SK-N-MC (cell line): ENCODE measurements at regions not wholly inside any gene's neighbourhood (a gene's known extent, or its start where the extent isn't known, plus 50 kb on each side); places are given as distances from the start of the nearest gene placed in this dataset.
"Not testable (repeated sequence)": the region's sequence is repeated elsewhere in the genome, so short reads cannot be mapped to it uniquely, and the experiment has no call there.

Experiments
- DNase-seq: peaks from one replicate; pipeline ENCODE4 v3.0.0-alpha.2; 2011; ENCODE audit warnings: low read depth, low spot score
- H3K27ac ChIP-seq: fragments of 200-600 bp; sonication (generic); 2 replicates; pipeline ENCODE4 v1.5.1; 2016; ENCODE audit warnings: mixed run types
- H3K36me3 ChIP-seq: fragments of 200-600 bp; sonication (generic); 2 replicates; pipeline ENCODE4 v1.6.1; 2017; ENCODE audit warnings: antibody characterized with exemption, low read length, mixed read lengths; ENCODE audit not compliant: insufficient read depth
- H3K4me3 ChIP-seq: fragments of 200-600 bp; sonication (generic); 2 replicates; pipeline ENCODE4 v1.5.1; 2016
- H3K9ac ChIP-seq: fragments of 200-600 bp; sonication (generic); 2 replicates; pipeline ENCODE4 v1.8.0; 2017; ENCODE audit warnings: mixed run types, mixed read lengths; ENCODE audit not compliant: insufficient read length
- H3K9me3 ChIP-seq: fragments of 200-600 bp; sonication (generic); 2 replicates; pipeline ENCODE4 v1.6.1; 2017; ENCODE audit warnings: low read depth, mild to moderate bottlenecking, antibody characterized with exemption, low read length, moderate library complexity, mixed read lengths
- EZH2 ChIP-seq: fragments of 200-600 bp; sonication (generic); IDR thresholded peaks from one replicate; pipeline ENCODE4 v1.6.1; 2017; ENCODE audit warnings: antibody characterized with exemption
- FOXP2 ChIP-seq: optimal IDR thresholded peaks from 2 replicates; pipeline ENCODE3; 2011; ENCODE audit warnings: mild to moderate bottlenecking, moderate library complexity; ENCODE audit not compliant: insufficient read depth; ENCODE audit errors: extremely low read length, control extremely low read depth
- POLR2AphosphoS5 ChIP-seq: IDR thresholded peaks from 2 replicates; pipeline ENCODE4 v1.6.1; 2012; ENCODE audit warnings: mild to moderate bottlenecking, low read depth, low read length, borderline replicate concordance

DNA sequence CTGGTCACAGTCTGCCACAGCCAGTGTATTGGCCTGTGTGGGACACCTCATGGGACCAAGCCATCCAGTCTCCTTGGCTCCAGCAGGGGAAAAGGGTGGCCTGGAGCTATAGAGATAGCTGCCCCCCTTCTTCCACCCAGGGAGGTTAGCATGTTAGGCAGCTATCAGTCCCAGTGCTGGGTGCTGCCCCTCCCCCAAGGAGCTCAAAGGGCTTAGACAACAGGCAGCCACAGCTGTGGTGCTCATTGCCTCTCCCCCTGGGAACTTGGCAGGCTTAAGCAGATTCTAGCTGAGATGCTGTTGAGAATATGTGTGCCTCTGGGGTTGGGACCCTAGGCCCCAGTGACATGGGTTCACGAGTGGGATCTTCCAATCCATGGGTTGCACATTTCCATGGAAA lies 226.0 kb upstream of the PTGER4 start:
- H3K4me3 ChIP-seq = no peak overlapping the region
- TF ChIP-seq FOXP2 = no peak
- TF ChIP-seq EZH2 = no peak
- no peak for TF ChIP-seq POLR2AphosphoS5
- H3K27ac ChIP-seq = no peak overlapping the region
- no peak for DNase-seq
- no peak overlapping the region for H3K9ac ChIP-seq
- H3K9me3 ChIP-seq = no peaks in the 10 kb centered on the region
- no peaks in the 10 kb centered on the region for H3K36me3 ChIP-seq

DNA sequence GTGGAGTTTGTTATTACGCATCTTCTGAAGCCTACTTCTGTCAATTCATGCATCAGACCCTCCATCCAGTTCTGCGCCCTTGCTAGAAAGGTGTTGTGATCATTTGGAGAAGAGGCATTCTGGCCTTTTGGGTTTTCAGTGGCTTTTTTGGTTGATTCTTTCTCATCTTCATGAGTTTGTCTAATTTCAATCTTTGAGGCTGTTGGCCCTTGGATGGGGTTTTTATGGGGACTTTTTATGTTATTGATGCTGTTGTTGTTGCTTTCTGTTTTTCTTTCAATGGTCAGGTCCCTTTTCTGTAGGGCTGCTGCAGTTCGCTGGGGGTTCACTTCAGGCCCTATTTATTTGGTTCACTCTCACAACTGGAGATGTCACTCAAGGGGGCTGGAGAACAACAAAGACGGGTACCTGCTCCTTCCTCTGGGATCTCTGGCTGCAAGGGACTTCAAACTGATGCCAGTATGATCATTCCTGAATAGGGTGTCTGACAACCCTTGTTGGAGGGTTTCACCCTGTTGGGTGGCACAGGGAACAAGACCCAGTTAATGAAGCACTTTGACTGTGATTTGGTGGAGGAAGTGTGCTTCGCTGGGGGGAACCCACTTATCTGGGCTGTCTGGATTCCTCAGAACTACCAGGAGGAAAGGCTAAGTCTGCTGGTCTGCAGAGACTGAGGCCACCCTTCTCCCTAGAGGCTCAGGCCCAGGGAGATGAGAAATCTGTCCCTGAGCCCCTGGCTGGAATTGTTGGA lies 226.7 kb upstream of the PTGER4 start:
- H3K36me3 ChIP-seq = no peaks in the 10 kb centered on the region
- H3K27ac ChIP-seq = no peak overlapping the region
- no peak for TF ChIP-seq FOXP2
- no peak for TF ChIP-seq EZH2
- no peak for TF ChIP-seq POLR2AphosphoS5
- no peak for DNase-seq
- H3K4me3 ChIP-seq = no peak overlapping the region
- no peaks in the 10 kb centered on the region for H3K9me3 ChIP-seq
- H3K9ac ChIP-seq = no peak overlapping the region

DNA sequence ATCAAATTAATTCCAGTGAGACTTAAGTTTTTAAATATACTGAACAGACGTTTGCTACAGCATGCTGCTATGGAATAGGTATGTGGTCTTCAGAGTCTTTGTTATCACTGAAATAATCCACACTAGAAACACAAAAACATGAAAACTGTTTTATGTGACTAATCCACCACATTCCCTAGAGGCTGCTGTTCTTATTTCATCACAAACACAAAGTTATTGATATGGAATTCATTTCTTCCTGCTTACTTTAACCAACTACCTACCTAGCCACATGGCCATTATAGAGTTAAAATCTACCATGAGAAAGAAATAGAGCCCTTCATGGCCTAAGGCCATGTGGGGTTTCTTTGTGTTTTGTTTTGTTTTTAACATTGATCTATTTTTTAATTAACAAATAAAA lies 232.3 kb upstream of the PTGER4 start:
- H3K9me3 ChIP-seq = no peaks in the 10 kb centered on the region
- H3K9ac ChIP-seq = no peak overlapping the region
- H3K27ac ChIP-seq = no peak overlapping the region
- H3K4me3 ChIP-seq = no peak overlapping the region
- no peak for DNase-seq
- TF ChIP-seq EZH2 = no peak
- TF ChIP-seq POLR2AphosphoS5 = no peak
- H3K36me3 ChIP-seq = no peaks in the 10 kb centered on the region

DNA sequence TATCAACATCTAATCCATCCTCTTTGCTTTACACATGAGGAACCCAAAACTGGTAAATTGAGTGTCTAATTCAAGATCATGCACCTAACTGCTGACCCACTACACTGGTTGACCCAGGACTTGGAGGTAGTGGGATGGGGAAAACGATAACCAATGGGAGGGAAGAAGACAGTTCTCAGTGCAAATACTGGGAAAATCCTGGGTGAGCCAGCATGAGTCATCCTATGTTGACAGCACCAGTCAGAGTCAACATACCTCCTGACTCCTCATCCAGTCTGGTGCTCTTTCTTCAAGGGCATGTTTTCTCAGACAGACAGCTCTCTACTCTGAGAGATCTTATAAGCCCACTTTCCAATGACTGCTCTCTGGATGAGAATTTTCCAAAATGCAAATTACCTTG lies 232.8 kb upstream of the PTGER4 start:
- no peaks in the 10 kb centered on the region for H3K36me3 ChIP-seq
- DNase-seq = no peak
- no peaks in the 10 kb centered on the region for H3K9me3 ChIP-seq
- no peak for TF ChIP-seq POLR2AphosphoS5
- no peak for TF ChIP-seq FOXP2
- TF ChIP-seq EZH2 = no peak
- no peak overlapping the region for H3K9ac ChIP-seq
- no peak overlapping the region for H3K27ac ChIP-seq
- H3K4me3 ChIP-seq = no peak overlapping the region

DNA sequence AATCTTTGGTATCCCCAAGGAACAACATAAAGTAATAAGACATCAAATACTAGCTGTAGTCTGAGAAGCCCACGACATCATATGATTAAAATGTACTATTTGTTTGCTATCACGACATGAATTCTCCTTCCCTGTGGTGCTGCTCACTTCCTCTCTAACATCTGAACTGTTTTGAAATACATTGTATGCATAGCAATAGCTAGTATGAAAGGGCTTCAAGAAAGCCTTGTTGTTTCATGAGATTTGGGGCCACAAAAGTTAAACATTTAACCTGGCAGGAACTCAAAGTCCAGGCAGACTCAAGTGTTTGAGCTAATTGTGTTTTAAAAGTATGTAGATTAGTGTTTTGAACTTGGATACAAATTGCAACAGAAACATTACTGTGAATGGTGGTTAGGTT lies 237.4 kb upstream of the PTGER4 start:
- TF ChIP-seq EZH2 = no peak
- no peak for TF ChIP-seq FOXP2
- no peak for TF ChIP-seq POLR2AphosphoS5
- H3K27ac ChIP-seq = no peak overlapping the region
- no peak overlapping the region for H3K9ac ChIP-seq
- no peaks in the 10 kb centered on the region for H3K36me3 ChIP-seq
- DNase-seq = no peak
- no peak overlapping the region for H3K4me3 ChIP-seq
- H3K9me3 ChIP-seq = no peaks in the 10 kb centered on the region

DNA sequence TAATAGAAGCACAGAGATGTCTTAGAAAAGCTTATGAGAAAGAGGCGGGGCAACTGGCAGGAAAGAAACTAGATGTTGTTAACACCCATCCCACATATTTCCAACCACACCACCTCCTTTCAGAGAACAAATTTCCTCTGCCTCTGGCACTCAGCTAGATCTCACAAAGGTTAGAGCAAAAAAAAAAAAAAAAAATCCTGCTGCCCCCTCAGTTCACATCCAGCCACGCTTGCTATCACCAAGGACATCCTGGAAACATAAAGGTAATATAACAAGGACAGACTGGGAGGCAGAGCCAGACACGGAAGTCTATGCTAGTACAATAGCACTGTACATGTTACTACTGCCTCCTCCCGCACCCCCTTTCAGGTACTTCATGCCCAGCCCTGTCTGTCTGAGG lies 238.0 kb upstream of the PTGER4 start:
- TF ChIP-seq EZH2 (no peak), FOXP2 (no peak), POLR2AphosphoS5 (no peak)
- Histone ChIP-seq H3K9me3 (no peaks in the 10 kb centered on the region), H3K4me3 (no peak overlapping the region), H3K36me3 (no peaks in the 10 kb centered on the region), H3K27ac (no peak overlapping the region), H3K9ac (no peak overlapping the region)
- DNase-seq = no peak

DNA sequence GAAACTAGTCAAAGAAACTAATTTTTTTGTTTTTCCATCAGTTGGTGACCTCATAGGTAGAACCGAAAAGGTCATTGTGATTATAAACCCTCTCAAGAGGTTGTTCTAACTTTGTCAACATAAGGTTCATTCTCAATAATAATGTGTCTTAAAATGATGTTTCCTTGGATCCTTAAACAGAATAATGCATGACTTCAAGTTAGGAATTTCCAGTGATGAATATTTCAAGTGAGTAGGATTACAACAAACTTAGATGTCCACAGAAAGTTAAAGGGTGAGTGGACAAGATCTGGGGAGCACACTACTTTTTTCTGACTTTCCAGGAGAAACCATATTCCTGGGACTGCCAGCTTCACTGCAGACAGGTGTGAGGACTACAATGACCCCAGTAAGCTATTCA lies 239.0 kb upstream of the PTGER4 start:
- Histone ChIP-seq H3K9ac (no peak overlapping the region), H3K27ac (no peak overlapping the region), H3K36me3 (no peaks in the 10 kb centered on the region), H3K9me3 (no peaks in the 10 kb centered on the region), H3K4me3 (no peak overlapping the region)
- TF ChIP-seq FOXP2 (no peak), POLR2AphosphoS5 (no peak), EZH2 (no peak)
- no peak for DNase-seq

DNA sequence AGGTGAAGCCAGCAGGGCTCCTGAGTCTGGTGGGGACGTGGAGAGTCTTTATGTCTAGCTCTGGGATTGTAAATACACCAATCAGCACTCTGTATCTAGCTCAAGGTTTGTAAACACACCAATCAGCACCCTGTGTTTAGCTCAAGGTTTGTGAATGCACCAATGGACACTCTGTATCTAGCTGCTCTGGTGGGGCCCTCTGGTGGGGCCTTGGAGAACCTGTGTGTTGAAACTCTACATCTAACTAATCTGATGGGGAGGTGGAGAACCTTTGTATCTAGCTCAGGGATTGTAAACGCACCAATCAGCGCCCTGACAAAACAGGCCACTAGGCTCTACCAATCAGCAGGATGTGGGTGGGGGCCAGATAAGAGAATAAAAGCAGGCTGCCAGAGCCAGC lies 240.6 kb upstream of the PTGER4 start:
- not testable (repeated sequence) for H3K9me3 ChIP-seq, H3K27ac ChIP-seq, H3K9ac ChIP-seq, H3K36me3 ChIP-seq, DNase-seq, H3K4me3 ChIP-seq

DNA sequence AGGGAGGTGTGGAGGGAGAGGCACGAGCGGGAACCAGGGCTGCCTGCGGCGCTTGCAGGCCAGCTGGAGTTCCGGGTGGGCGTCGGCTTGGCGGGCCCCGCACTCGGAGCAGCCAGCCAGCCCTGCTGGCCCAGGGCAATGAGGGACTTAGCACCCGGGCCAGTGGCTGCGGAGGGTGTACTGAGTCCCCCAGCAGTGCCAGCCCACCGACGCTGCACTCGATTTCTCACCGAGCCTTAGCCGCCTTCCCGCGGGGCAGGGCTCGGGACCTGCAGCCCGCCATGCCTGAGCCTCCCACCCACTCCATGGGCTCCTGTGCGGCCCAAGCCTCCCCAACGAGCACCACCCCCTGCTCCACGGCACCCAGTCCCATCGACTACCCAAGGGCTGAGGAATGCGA lies 241.1 kb upstream of the PTGER4 start:
- not testable (repeated sequence) for H3K9me3 ChIP-seq, H3K36me3 ChIP-seq, H3K4me3 ChIP-seq, H3K9ac ChIP-seq, DNase-seq, H3K27ac ChIP-seq

DNA sequence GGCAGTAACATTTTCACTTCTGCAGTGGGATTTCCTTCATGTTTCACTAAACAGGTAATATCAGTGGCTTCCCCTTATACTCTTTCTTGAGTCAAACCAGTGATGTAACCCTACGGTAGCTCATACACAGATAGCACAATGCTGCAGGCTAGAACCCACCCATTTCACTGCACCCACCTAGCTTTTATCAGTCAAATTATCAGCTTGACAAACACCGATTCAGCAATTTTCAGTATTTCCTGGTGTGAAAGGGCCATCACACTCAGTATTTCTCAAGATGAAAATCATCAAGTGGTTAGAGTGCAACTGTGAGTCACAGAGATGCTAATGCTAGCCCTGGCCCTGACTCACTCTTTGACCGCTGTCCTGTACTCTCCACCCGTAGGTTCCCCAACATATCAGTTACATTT lies 242.3 kb upstream of the PTGER4 start:
- DNase-seq = no peak
- Histone ChIP-seq H3K9ac (no peak overlapping the region), H3K27ac (no peak overlapping the region), H3K4me3 (no peak overlapping the region), H3K9me3 (no peaks in the 10 kb centered on the region), H3K36me3 (no peaks in the 10 kb centered on the region)
- TF ChIP-seq POLR2AphosphoS5 (no peak), EZH2 (no peak), FOXP2 (no peak)
